AG20443 (cell line): ENCODE measurements at regions not wholly inside any gene's neighbourhood (a gene's known extent, or its start where the extent isn't known, plus 50 kb on each side); places are given as distances from the start of the nearest gene placed in this dataset.
"Not testable (repeated sequence)": the region's sequence is repeated elsewhere in the genome, so short reads cannot be mapped to it uniquely, and the experiment has no call there.

ENCODE experiments used
- DNase-seq: peaks from one replicate; pipeline ENCODE4 v3.0.0; 2012; ENCODE audit warnings: low spot score, mixed read lengths

GRCh38 chr3:69484507-69485393 lies 98.9 kb upstream of the FRMD4B start:
- no peak for DNase-seq

- no peak for DNase-seq
Measured at GRCh38 chr3:69483449-69483848, 97.6 kb upstream of the FRMD4B start.

GRCh38 chr3:69480986-69481385 lies 95.1 kb upstream of the FRMD4B start:
- not testable (repeated sequence) for DNase-seq

- no peak for DNase-seq
Measured at GRCh38 chr3:69474186-69474585, 88.3 kb upstream of the FRMD4B start.

GRCh38 chr3:69472093-69472492 lies 86.2 kb upstream of the FRMD4B start:
- no peak for DNase-seq

GRCh38 chr3:69463531-69463930 lies 77.6 kb upstream of the FRMD4B start:
- no peak for DNase-seq

- DNase-seq: no peak
Measured at GRCh38 chr3:69462826-69463100, 76.9 kb upstream of the FRMD4B start.

- DNase-seq: no peak
Measured at GRCh38 chr3:69462022-69462825, 76.3 kb upstream of the FRMD4B start.

- no peak for DNase-seq
Measured at GRCh38 chr3:69460034-69460433, 74.1 kb upstream of the FRMD4B start.

- no peak for DNase-seq
Measured at GRCh38 chr3:69458803-69459365, 73.0 kb upstream of the FRMD4B start.

GRCh38 chr3:69456631-69457030 lies 70.7 kb upstream of the FRMD4B start:
- DNase-seq: no peak

GRCh38 chr3:69454204-69454787 lies 68.4 kb upstream of the FRMD4B start:
- DNase-seq: no peak

- no peak for DNase-seq
Measured at GRCh38 chr3:69452295-69452694, 66.4 kb upstream of the FRMD4B start.

- no peak for DNase-seq
Measured at GRCh38 chr3:69451594-69451993, 65.7 kb upstream of the FRMD4B start.

GRCh38 chr3:69448877-69449276 lies 63.0 kb upstream of the FRMD4B start:
- no peak for DNase-seq

GRCh38 chr3:69446402-69447072 lies 60.6 kb upstream of the FRMD4B start:
- no peak for DNase-seq

- DNase-seq: no peak
Measured at GRCh38 chr3:69445498-69445897, 59.6 kb upstream of the FRMD4B start.

- no peak for DNase-seq
Measured at GRCh38 chr3:69445024-69445423, 59.1 kb upstream of the FRMD4B start.

GRCh38 chr3:69443457-69443920 lies 57.6 kb upstream of the FRMD4B start:
- no peak for DNase-seq

GRCh38 chr3:69442771-69443311 lies 57.0 kb upstream of the FRMD4B start:
- DNase-seq: no peak

GRCh38 chr3:69441732-69442131 lies 55.8 kb upstream of the FRMD4B start:
- no peak for DNase-seq

GRCh38 chr3:69441040-69441439 lies 55.2 kb upstream of the FRMD4B start:
- DNase-seq: no peak
